SK-N-MC (cell line): ENCODE measurements at regions not wholly inside any gene's neighbourhood (a gene's known extent, or its start where the extent isn't known, plus 50 kb on each side); places are given as distances from the start of the nearest gene placed in this dataset.
A peak's percentile ranks its signal among the peaks of the same experiment; 100 is the strongest.

Experiments
- DNase-seq: peaks from one replicate; pipeline ENCODE4 v3.0.0-alpha.2; 2011; ENCODE audit warnings: low read depth, low spot score
- H3K27ac ChIP-seq: fragments of 200-600 bp; sonication (generic); 2 replicates; pipeline ENCODE4 v1.5.1; 2016; ENCODE audit warnings: mixed run types
- H3K36me3 ChIP-seq: fragments of 200-600 bp; sonication (generic); 2 replicates; pipeline ENCODE4 v1.6.1; 2017; ENCODE audit warnings: antibody characterized with exemption, low read length, mixed read lengths; ENCODE audit not compliant: insufficient read depth
- H3K4me3 ChIP-seq: fragments of 200-600 bp; sonication (generic); 2 replicates; pipeline ENCODE4 v1.5.1; 2016
- H3K9ac ChIP-seq: fragments of 200-600 bp; sonication (generic); 2 replicates; pipeline ENCODE4 v1.8.0; 2017; ENCODE audit warnings: mixed run types, mixed read lengths; ENCODE audit not compliant: insufficient read length
- H3K9me3 ChIP-seq: fragments of 200-600 bp; sonication (generic); 2 replicates; pipeline ENCODE4 v1.6.1; 2017; ENCODE audit warnings: low read depth, mild to moderate bottlenecking, antibody characterized with exemption, low read length, moderate library complexity, mixed read lengths
- EZH2 ChIP-seq: fragments of 200-600 bp; sonication (generic); IDR thresholded peaks from one replicate; pipeline ENCODE4 v1.6.1; 2017; ENCODE audit warnings: antibody characterized with exemption
- FOXP2 ChIP-seq: optimal IDR thresholded peaks from 2 replicates; pipeline ENCODE3; 2011; ENCODE audit warnings: mild to moderate bottlenecking, moderate library complexity; ENCODE audit not compliant: insufficient read depth; ENCODE audit errors: extremely low read length, control extremely low read depth
- POLR2AphosphoS5 ChIP-seq: IDR thresholded peaks from 2 replicates; pipeline ENCODE4 v1.6.1; 2012; ENCODE audit warnings: mild to moderate bottlenecking, low read depth, low read length, borderline replicate concordance

GRCh38 chr6:56756791-56757587, 114.3 kb upstream of the DST start:
- Histone ChIP-seq H3K9ac (peak overlapping the region; percentile 11), H3K27ac (peak overlapping the region; percentile 60), H3K4me3 (no peak overlapping the region), H3K36me3 (peaks cover 6% of the 10 kb centered on the region; the same call in 1 of the 2 replicates), H3K9me3 (no peaks in the 10 kb centered on the region)
- DNase-seq = no peak
- TF ChIP-seq POLR2AphosphoS5 (no peak), EZH2 (no peak)

GRCh38 chr6:56756219-56756789, 113.6 kb upstream of the DST start:
- DNase-seq = no peak
- H3K9me3 ChIP-seq = no peaks in the 10 kb centered on the region
- no peak overlapping the region for H3K4me3 ChIP-seq
- peak overlapping the region; percentile 60 for H3K27ac ChIP-seq
- no peak for TF ChIP-seq POLR2AphosphoS5
- TF ChIP-seq FOXP2 = no peak
- no peak for TF ChIP-seq EZH2
- H3K9ac ChIP-seq = peak overlapping the region; percentile 11
- H3K36me3 ChIP-seq = peaks cover under 1% of the 10 kb centered on the region; the same call in 1 of the 2 replicates

GRCh38 chr6:56755040-56755439, 112.4 kb upstream of the DST start:
- peak overlapping the region; percentile 45 for H3K4me3 ChIP-seq
- peak overlapping the region; percentile 46 for H3K9ac ChIP-seq
- no peaks in the 10 kb centered on the region for H3K9me3 ChIP-seq
- no peaks in the 10 kb centered on the region for H3K36me3 ChIP-seq
- H3K27ac ChIP-seq = peak overlapping the region; percentile 86
- no peak for DNase-seq
- TF ChIP-seq POLR2AphosphoS5 (no peak), EZH2 (no peak), FOXP2 (no peak)

GRCh38 chr6:56753811-56754210, 111.1 kb upstream of the DST start:
- TF ChIP-seq EZH2 (no peak), FOXP2 (no peak), POLR2AphosphoS5 (no peak)
- Histone ChIP-seq H3K9me3 (no peaks in the 10 kb centered on the region), H3K36me3 (no peaks in the 10 kb centered on the region), H3K4me3 (peak overlapping the region; percentile 45), H3K9ac (peak overlapping the region; percentile 46), H3K27ac (peak overlapping the region; percentile 86)
- no peak for DNase-seq

GRCh38 chr6:56752534-56752933, 109.8 kb upstream of the DST start:
- Histone ChIP-seq H3K9ac (no peak overlapping the region), H3K27ac (no peak overlapping the region), H3K4me3 (no peak overlapping the region), H3K36me3 (no peaks in the 10 kb centered on the region), H3K9me3 (no peaks in the 10 kb centered on the region)
- DNase-seq = no peak
- TF ChIP-seq EZH2 (no peak), POLR2AphosphoS5 (no peak), FOXP2 (no peak)

- no peaks in the 10 kb centered on the region for H3K36me3 ChIP-seq
- no peaks in the 10 kb centered on the region for H3K9me3 ChIP-seq
- no peak overlapping the region for H3K4me3 ChIP-seq
- H3K27ac ChIP-seq = no peak overlapping the region
- no peak for DNase-seq
- no peak overlapping the region for H3K9ac ChIP-seq
- TF ChIP-seq FOXP2 (no peak), EZH2 (no peak), POLR2AphosphoS5 (no peak)
Observed at GRCh38 chr6:56752009-56752408, 109.3 kb upstream of the DST start.

- Histone ChIP-seq H3K9ac (no peak overlapping the region), H3K9me3 (no peaks in the 10 kb centered on the region), H3K36me3 (no peaks in the 10 kb centered on the region), H3K4me3 (no peak overlapping the region), H3K27ac (no peak overlapping the region)
- DNase-seq = no peak
- TF ChIP-seq EZH2 (no peak), FOXP2 (no peak), POLR2AphosphoS5 (no peak)
Observed at GRCh38 chr6:56751604-56752003, 108.9 kb upstream of the DST start.

- Histone ChIP-seq H3K4me3 (no peak overlapping the region), H3K27ac (no peak overlapping the region), H3K9ac (no peak overlapping the region), H3K36me3 (no peaks in the 10 kb centered on the region), H3K9me3 (no peaks in the 10 kb centered on the region)
- TF ChIP-seq FOXP2 (no peak), POLR2AphosphoS5 (no peak), EZH2 (no peak)
- no peak for DNase-seq
Observed at GRCh38 chr6:56750686-56751085, 108.0 kb upstream of the DST start.

GRCh38 chr6:56749632-56750151, 107.0 kb upstream of the DST start:
- no peak for DNase-seq
- no peak overlapping the region for H3K27ac ChIP-seq

More at GRCh38 chr6:56749632-56750151, 107.0 kb upstream of the DST start:
- H3K4me3 ChIP-seq = no peak overlapping the region
- H3K9me3 ChIP-seq = no peaks in the 10 kb centered on the region
- TF ChIP-seq EZH2 (no peak), FOXP2 (no peak), POLR2AphosphoS5 (no peak)
- no peaks in the 10 kb centered on the region for H3K36me3 ChIP-seq
- H3K9ac ChIP-seq = no peak overlapping the region
